MCF 10A (cell line): ENCODE measurements at regions not wholly inside any gene's neighbourhood (a gene's known extent, or its start where the extent isn't known, plus 50 kb on each side); places are given as distances from the start of the nearest gene placed in this dataset.
A peak's percentile ranks its signal among the peaks of the same experiment; 100 is the strongest.

Experiments used
- BruUV-seq: library from RNA; stranded (reverse); fragments of 400-500 nt; replicated peaks from 2 replicates; lab custom pipeline; 2021; lab: Mats Ljungman, UMichigan
- CTCF ChIA-PET: fragments of 300-600 bp; sonication (Branson Sonifier 250); formaldehyde crosslinking; extraction: SDS; loops from one replicate; lab custom pipeline; 2021; ENCODE audit warnings: antibody characterized with exemption, inconsistent platforms; lab: Yijun Ruan, JAX
- POLR2A ChIA-PET: fragments of 300-600, 350-650 bp; sonication (Branson Sonifier 250); formaldehyde crosslinking; extraction: SDS; loops from one replicate; lab custom pipeline; 2020; ENCODE audit warnings: antibody characterized with exemption, inconsistent platforms; lab: Yijun Ruan, JAX
- DNase-seq: peaks from one replicate; pipeline ENCODE4 v3.0.0-alpha.2; 2018; ENCODE audit not compliant: unreplicated experiment
- H3K27ac Mint-ChIP-seq: one replicate; pipeline ENCODE4 v1.8.0; 2022; ENCODE audit warnings: mild to moderate bottlenecking, low read depth, mixed read lengths; ENCODE audit not compliant: unreplicated experiment
- H3K27me3 Mint-ChIP-seq: one replicate; pipeline ENCODE4 v1.8.0; 2022; ENCODE audit warnings: mixed read lengths; ENCODE audit not compliant: insufficient read depth, unreplicated experiment
- H3K36me3 Mint-ChIP-seq: one replicate; pipeline ENCODE4 v1.8.0; 2022; ENCODE audit warnings: mild to moderate bottlenecking, moderate library complexity, mixed read lengths; ENCODE audit not compliant: insufficient read depth, unreplicated experiment
- H3K4me1 Mint-ChIP-seq: one replicate; pipeline ENCODE4 v1.8.0; 2022; ENCODE audit warnings: mixed read lengths; ENCODE audit not compliant: insufficient read depth, unreplicated experiment
- H3K4me3 Mint-ChIP-seq: one replicate; pipeline ENCODE4 v1.8.0; 2022; ENCODE audit warnings: mild to moderate bottlenecking, moderate library complexity, mixed read lengths; ENCODE audit not compliant: unreplicated experiment
- H3K9me3 Mint-ChIP-seq: one replicate; pipeline ENCODE4 v1.8.0; 2022; ENCODE audit warnings: mixed read lengths; ENCODE audit not compliant: unreplicated experiment
- CTCF ChIP-seq: fragments of 200-600 bp; IDR thresholded peaks from one replicate; pipeline ENCODE4 v1.8.0; 2022; ENCODE audit warnings: antibody characterized with exemption, mild to moderate bottlenecking; ENCODE audit not compliant: unreplicated experiment
- intact Hi-C: fragments of 100-400 bp; cut with micrococcal nuclease; formaldehyde crosslinking; loops from 2 replicates; pipeline ENCODE4 v1.14.1; 2022

- Mint-ChIP-seq H3K27me3 (peaks cover 72% of the 10 kb centered on the region), H3K36me3 (peaks cover 6% of the 10 kb centered on the region), H3K4me3 (no peak overlapping the region), H3K9me3 (peaks cover 13% of the 10 kb centered on the region), H3K27ac (no peak overlapping the region), H3K4me1 (no peaks in the 10 kb centered on the region)
- ChIA-PET CTCF (no interaction called here), POLR2A (no interaction called here)
- no TSS peak for BruUV-seq
- DNase-seq, result no peak
- intact Hi-C loops, result no loop called here
- no peak for TF ChIP-seq CTCF
Observed at GRCh38 chr10:111231779-111232178, 154.9 kb downstream of the ADRA2A start.

DNA sequence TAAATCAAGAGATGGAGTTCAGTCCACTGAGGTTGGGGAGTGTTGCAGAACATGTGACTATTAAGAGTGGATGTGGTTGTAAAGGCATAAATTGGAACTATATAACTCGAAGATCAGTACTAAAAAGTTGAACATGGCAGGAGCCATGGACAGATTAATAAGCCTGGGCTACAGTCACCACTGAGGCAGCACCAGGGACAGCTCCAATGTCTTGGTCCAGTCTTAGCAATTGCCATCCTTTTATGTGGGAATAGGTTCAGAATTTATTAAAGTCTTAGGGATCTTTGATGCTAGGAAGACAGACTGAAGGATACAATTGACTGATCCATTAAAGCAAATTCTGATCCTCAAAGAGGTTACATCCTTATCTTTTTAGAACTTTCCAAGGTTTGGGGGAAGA, 156.6 kb downstream of the ADRA2A start:
- BruUV-seq, result no TSS peak
- Mint-ChIP-seq H3K4me1 (no peaks in the 10 kb centered on the region), H3K36me3 (peaks cover 4% of the 10 kb centered on the region), H3K27ac (no peak overlapping the region), H3K9me3 (peaks cover 10% of the 10 kb centered on the region), H3K4me3 (no peak overlapping the region), H3K27me3 (peaks cover 63% of the 10 kb centered on the region)
- no peak for TF ChIP-seq CTCF
- ChIA-PET CTCF (no interaction called here), POLR2A (no interaction called here)
- intact Hi-C loops, result no loop called here
- DNase-seq, result peak; percentile 33

- ChIA-PET POLR2A (no interaction called here), CTCF (no interaction called here)
- no peak for TF ChIP-seq CTCF
- Mint-ChIP-seq H3K27ac (no peak overlapping the region), H3K4me1 (no peaks in the 10 kb centered on the region), H3K27me3 (peaks cover 65% of the 10 kb centered on the region), H3K36me3 (no peaks in the 10 kb centered on the region), H3K9me3 (peaks cover 7% of the 10 kb centered on the region), H3K4me3 (no peak overlapping the region)
- intact Hi-C loops, result no loop called here
- no TSS peak for BruUV-seq
- no peak for DNase-seq
Observed at GRCh38 chr10:111234234-111234913, 157.5 kb downstream of the ADRA2A start.

- no peaks in the 10 kb centered on the region for H3K4me1 Mint-ChIP-seq
- H3K36me3 Mint-ChIP-seq, result no peaks in the 10 kb centered on the region
- ChIA-PET CTCF (no interaction called here), POLR2A (no interaction called here)
- TF ChIP-seq CTCF, result no peak
- DNase-seq, result no peak
- H3K9me3 Mint-ChIP-seq, result peaks cover 7% of the 10 kb centered on the region
- BruUV-seq, result no TSS peak
- peaks cover 70% of the 10 kb centered on the region for H3K27me3 Mint-ChIP-seq
- no peak overlapping the region for H3K4me3 Mint-ChIP-seq
- intact Hi-C loops, result no loop called here
- no peak overlapping the region for H3K27ac Mint-ChIP-seq
Observed at GRCh38 chr10:111234914-111235302, 158.1 kb downstream of the ADRA2A start.
